Motor neuron (in vitro differentiated cells): ENCODE measurements at regions not wholly inside any gene's neighbourhood (a gene's known extent, or its start where the extent isn't known, plus 50 kb on each side); places are given as distances from the start of the nearest gene placed in this dataset.

Experiments used
- ATAC-seq, 8 experiments: fragments of 200-7000 bp; cut with Tn5 transposase; replicated peaks in 6 of 8; 2 replicates each; pipeline ENCODE4 v1.8.0; 2021; ENCODE audit warnings: mild to moderate bottlenecking in 8 of 8, moderate library complexity in 8 of 8
- H3K27ac ChIP-seq, 2 donors: fragments of 250-450 bp; sonication (Bioruptor Pico); 2 replicates each; pipeline ENCODE4 v1.9.0; 2021; ENCODE audit warnings: antibody characterized with exemption in 2 of 2, mild to moderate bottlenecking in 2 of 2, moderate library complexity in 1 of 2
- H3K4me1 ChIP-seq, 2 donors: fragments of 250-450 bp; sonication (Bioruptor Pico); replicated peaks in 1 of 2; 2 replicates each; pipeline ENCODE4 v1.6.1; 2021; ENCODE audit warnings: antibody characterized with exemption in 2 of 2, mild to moderate bottlenecking in 2 of 2, moderate library complexity in 1 of 2
- H3K4me3 ChIP-seq, 5 donors: fragments of 250-450 bp; sonication (Bioruptor Pico); 2 replicates each; pipeline ENCODE4 v1.9.0; 2021; ENCODE audit warnings: antibody characterized with exemption in 5 of 5, mild to moderate bottlenecking in 5 of 5, moderate library complexity in 4 of 5
- WGBS, 10 experiments: fragments of 450-650 bp; shearing (Covaris generic); methylation state at CpG; one replicate each; pipeline ENCODE4 v1.0.0; 2022; 5-methylcytosine and 5-hydroxymethylcytosine counted together
- in situ Hi-C, 9 experiments: fragments of 400-800 bp; cut with MboI; loops; one replicate each; pipeline ENCODE4 v1.15.0; 2021; ENCODE audit warnings: low sequenced_read_pairs in 9 of 9, low pct_unique_long_range_greater_than_20kb in 2 of 9; ENCODE audit not compliant: unreplicated experiment in 9 of 9

- 7 to 100% (median 58%) methylated on average over 1 to 4 of the region's 4 CpGs for WGBS, 10 experiments
- no peaks in the 10 kb centered on the region for H3K4me1 ChIP-seq
- no peak overlapping the region for H3K27ac ChIP-seq
- in situ Hi-C loops, result loop anchor here in 1 of 9 experiments (25.0 kb wide), 1 partner anchor 356 kb away; no protein-coding TSS in a partner anchor
- ATAC-seq, result no peak
- no peak overlapping the region for H3K4me3 ChIP-seq
Measured at GRCh38 chr12:47393403-47393790, 312.4 kb downstream of the RPAP3 start.

GRCh38 chr12:47391566-47391965 lies 311.8 kb upstream of the AMIGO2 start:
- in situ Hi-C loops, result loop anchor here in 1 of 9 experiments (25.0 kb wide), 1 partner anchor 354 kb away; no protein-coding TSS in a partner anchor
- WGBS, 10 experiments, result 40 to 90% (median 87%) methylated on average over 2 to 5 of the region's 7 CpGs; no CpG with 5 or more reads in 7 of the 10 experiments
- ATAC-seq, result no peak
- Histone ChIP-seq H3K4me3 (no peak overlapping the region), H3K4me1 (no peaks in the 10 kb centered on the region), H3K27ac (no peak overlapping the region)

DNA sequence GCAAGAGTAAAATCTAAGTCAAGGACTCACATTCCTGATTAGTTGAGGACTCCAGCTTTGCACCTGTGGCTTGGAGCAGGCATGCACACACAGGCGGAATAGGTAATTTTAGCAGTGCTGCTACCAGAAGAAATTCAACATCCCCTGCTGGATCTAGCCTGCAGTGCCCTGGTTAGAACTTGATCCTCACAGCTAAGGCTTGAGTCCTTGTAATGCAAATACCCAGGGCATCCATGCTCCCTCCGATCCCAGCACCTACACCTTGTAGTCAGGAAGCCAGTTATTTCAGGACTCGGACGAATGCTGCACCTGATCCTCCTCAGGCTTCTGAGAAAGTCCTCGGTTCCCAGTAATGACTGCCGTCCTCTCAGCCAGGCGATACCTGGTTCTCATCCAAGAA lies 309.0 kb upstream of the AMIGO2 start:
- Histone ChIP-seq H3K4me3 (no peak overlapping the region), H3K27ac (no peak overlapping the region), H3K4me1 (peaks cover 0 to 10% of the 10 kb centered on the region in 2 donors)
- no peak for ATAC-seq
- in situ Hi-C loops, result loop anchor here in 1 of 9 experiments (25.0 kb wide), 1 partner anchor 351 kb away; no protein-coding TSS in a partner anchor
- WGBS, 10 experiments, result 38 to 100% (median 82%) methylated on average over 1 to 7 of the region's 7 CpGs; no CpG with 5 or more reads in 4 of the 10 experiments

DNA sequence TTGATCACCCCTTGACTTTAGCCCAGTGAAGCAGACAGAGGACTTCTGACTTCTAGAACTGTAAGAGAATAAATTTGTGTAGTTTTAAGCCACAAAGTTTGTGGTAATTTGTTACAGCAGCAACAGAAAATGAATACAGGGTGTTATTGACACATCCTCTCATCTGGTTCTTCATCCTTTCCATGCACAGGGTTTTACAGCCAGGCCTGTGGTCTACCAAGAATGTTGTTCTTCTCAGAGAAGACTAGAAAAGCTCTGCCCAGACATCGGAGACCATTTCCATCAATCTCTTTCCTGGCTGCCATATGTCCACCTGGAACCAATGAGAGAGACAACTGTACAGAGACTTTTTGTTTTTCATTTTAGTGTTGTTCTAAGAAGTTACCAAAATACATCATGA lies 308.2 kb upstream of the AMIGO2 start:
- H3K4me3 ChIP-seq, result no peak overlapping the region
- ATAC-seq, result no peak
- H3K27ac ChIP-seq, result no peak overlapping the region
- in situ Hi-C loops, result loop anchor here in 1 of 9 experiments (25.0 kb wide), 1 partner anchor 351 kb away; no protein-coding TSS in a partner anchor
- 0 to 100% (median 18%) methylated on average over 1 of the region's 1 CpG; no CpG with 5 or more reads in 4 of the 10 experiments for WGBS, 10 experiments
- H3K4me1 ChIP-seq, result peaks cover 0 to 10% of the 10 kb centered on the region in 2 donors

- H3K4me1 ChIP-seq, result peaks cover 0 to 10% of the 10 kb centered on the region in 2 donors
- peak in 3 of 8 experiments; percentile 14 to 53 (median 23) for ATAC-seq
Measured at GRCh38 chr12:47385653-47386052, 305.9 kb upstream of the AMIGO2 start.

DNA sequence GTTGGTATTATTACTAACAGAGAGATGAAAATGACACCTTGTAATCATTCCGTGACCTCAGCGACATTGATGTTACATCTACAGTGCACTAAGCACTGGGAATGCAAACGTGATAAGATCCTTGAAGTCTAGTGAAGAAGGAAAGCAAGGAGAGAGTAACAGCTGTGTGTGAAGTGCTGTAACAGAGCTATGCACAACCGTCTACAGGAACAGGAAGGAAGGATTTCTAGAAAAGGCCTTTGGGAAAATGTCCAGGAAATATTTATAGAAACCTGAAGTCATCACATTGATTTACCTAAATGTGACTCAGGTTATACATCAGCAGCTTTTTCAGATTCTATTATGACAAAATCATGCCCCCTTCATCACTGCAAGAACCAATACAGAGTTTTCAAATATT lies 304.2 kb upstream of the AMIGO2 start:
- peak in 7 of 8 experiments; percentile 13 to 57 (median 26) for ATAC-seq
- in situ Hi-C loops, result loop anchor here in 1 of 9 experiments (25.0 kb wide), 1 partner anchor 347 kb away; no protein-coding TSS in a partner anchor
- Histone ChIP-seq H3K4me3 (no peak overlapping the region), H3K27ac (no peak overlapping the region), H3K4me1 (peaks cover 0 to 10% of the 10 kb centered on the region in 2 donors)
- WGBS, 10 experiments, result 0 to 96% (median 71%) methylated on average over 1 to 4 of the region's 4 CpGs; no CpG with 5 or more reads in 1 of the 10 experiments

More at GRCh38 chr12:47385653-47386052, 305.9 kb upstream of the AMIGO2 start:
- in situ Hi-C loops, result loop anchor here in 1 of 9 experiments (25.0 kb wide), 1 partner anchor 348 kb away; no protein-coding TSS in a partner anchor
- 37 to 93% (median 65%) methylated on average over 1 to 4 of the region's 5 CpGs; no CpG with 5 or more reads in 3 of the 10 experiments for WGBS, 10 experiments
- Histone ChIP-seq H3K27ac (no peak overlapping the region), H3K4me3 (no peak overlapping the region)

DNA sequence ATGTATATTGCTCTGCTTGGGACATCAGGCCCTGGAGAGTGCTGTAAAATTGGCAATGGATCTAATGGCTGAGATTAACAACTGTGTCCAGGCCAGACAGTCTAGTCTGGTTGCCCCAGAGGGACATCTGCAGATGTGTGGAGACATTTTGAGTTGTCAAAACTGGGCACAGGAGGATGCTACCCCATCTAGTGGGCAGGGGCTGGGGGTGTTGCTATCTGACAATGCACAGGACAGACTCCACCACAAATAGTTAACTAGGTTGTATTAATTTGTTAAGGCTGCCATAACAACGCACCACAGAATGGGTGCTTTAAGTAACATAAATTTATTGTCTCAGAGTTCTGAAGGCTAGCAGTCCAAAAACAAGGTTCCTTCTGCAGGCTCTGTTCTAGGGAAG lies 302.5 kb upstream of the AMIGO2 start:
- peaks cover 0 to 10% of the 10 kb centered on the region in 2 donors for H3K4me1 ChIP-seq
- in situ Hi-C loops, result loop anchor here in 1 of 9 experiments (25.0 kb wide), 1 partner anchor 345 kb away; no protein-coding TSS in a partner anchor
- no peak overlapping the region for H3K27ac ChIP-seq
- ATAC-seq, result no peak
- no peak overlapping the region for H3K4me3 ChIP-seq
- 83 to 100% (median 100%) methylated on average over 1 of the region's 1 CpG; no CpG with 5 or more reads in 6 of the 10 experiments for WGBS, 10 experiments

DNA sequence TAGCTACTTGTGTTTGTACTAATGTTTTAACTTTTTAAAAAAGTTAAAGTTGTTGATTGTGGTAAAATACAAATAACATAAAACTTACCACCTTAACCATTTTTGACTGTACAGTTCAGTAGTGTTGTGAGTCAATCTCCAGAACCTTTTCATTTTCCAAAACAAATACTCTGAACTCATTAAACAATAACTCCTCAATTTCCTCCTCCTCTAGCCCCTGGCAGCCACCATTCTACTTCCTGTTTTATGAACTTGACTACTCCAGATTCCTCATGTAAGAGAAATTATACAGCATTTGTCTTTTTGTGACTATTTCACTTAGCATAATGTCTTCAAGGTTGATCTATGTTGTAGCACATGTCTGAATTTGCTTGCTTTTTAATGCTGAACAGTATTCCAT lies 299.1 kb upstream of the AMIGO2 start:
- H3K27ac ChIP-seq, result no peak overlapping the region

GRCh38 chr12:47378222-47378582 lies 298.4 kb upstream of the AMIGO2 start:
- no peaks in the 10 kb centered on the region for H3K4me1 ChIP-seq
- no peak overlapping the region for H3K4me3 ChIP-seq
- WGBS, 10 experiments, result 57 to 100% (median 93%) methylated on average over 2 to 3 of the region's 3 CpGs; no CpG with 5 or more reads in 5 of the 10 experiments
- H3K27ac ChIP-seq, result no peak overlapping the region
- in situ Hi-C loops, result loop anchor here in 1 of 9 experiments (25.0 kb wide), 1 partner anchor 341 kb away; no protein-coding TSS in a partner anchor
- ATAC-seq, result no peak

More for the DNA sequence above, 299.1 kb upstream of the AMIGO2 start:
- H3K4me3 ChIP-seq, result no peak overlapping the region
- no peak for ATAC-seq
- in situ Hi-C loops, result loop anchor here in 1 of 9 experiments (25.0 kb wide), 1 partner anchor 342 kb away; no protein-coding TSS in a partner anchor
- no peaks in the 10 kb centered on the region for H3K4me1 ChIP-seq

DNA sequence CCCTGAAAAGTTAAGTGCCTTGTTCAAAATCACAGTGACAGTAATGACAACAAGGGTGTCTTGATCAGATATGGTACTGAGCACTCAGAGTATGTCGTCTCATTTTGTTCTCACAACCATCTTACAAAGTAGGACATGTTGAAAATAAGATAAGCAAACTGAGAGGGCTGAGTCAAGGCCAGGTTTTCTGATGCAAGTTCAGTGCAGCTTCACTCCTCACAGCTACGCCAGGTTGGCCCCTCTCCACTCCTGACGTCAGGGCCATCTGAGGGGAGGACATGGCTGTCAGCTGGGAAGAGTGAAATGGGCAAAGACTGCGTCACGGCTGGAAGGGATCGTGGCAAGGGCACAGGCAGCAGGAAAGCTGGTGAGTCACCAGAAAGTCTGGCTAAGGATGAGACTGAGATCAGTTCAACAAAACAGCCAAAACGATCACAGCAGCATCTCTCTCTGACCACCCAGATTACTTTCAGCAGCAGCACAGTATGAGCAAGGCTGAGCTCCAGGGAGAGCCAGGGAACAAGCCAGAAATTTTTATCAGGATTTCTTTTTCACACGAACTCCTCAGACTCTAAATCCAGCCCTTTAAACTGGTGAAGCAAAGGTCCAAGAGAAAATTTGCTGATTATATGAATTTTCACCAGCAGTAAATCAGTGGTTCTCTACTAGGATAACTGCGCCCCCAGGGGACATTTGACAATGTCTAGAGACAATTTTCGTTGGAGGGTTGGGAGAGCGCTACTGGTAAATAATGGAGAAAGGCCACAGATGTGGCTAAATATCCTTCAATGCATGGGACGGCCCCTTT lies 297.9 kb upstream of the AMIGO2 start:
- Histone ChIP-seq H3K4me1 (no peaks in the 10 kb centered on the region), H3K27ac (no peak overlapping the region), H3K4me3 (no peak overlapping the region)
- ATAC-seq, result peak in 6 of 8 experiments; percentile 76 to 99 (median 92)
- in situ Hi-C loops, result loop anchor here in 1 of 9 experiments (25.0 kb wide), 1 partner anchor 340 kb away; no protein-coding TSS in a partner anchor
- 20 to 90% (median 68%) methylated on average over 1 to 11 of the region's 12 CpGs for WGBS, 10 experiments

DNA sequence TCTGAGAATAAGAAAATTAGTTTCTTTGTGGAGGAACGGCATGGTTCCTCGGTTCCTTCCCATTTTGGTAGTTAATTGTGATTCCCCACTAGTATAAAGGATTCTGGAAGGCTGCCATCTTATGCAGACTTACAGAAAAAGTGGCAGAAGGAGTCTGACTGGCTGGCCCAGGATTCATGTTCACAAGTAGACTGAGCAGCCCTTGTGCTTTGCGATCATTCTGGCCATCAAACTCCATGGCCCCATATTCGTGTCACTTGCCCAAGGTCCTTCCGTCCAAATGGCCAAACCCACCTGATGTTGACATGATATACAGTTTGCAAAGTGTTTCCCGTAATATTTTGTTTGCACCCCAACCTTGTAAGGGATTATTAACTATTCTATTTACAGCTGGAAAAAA lies 297.2 kb upstream of the AMIGO2 start:
- in situ Hi-C loops, result loop anchor here in 1 of 9 experiments (25.0 kb wide), 1 partner anchor 340 kb away; no protein-coding TSS in a partner anchor
- no peak for ATAC-seq
- no peak overlapping the region for H3K27ac ChIP-seq
- H3K4me3 ChIP-seq, result no peak overlapping the region
- H3K4me1 ChIP-seq, result no peaks in the 10 kb centered on the region
- 56 to 94% (median 83%) methylated on average over 1 to 6 of the region's 6 CpGs; no CpG with 5 or more reads in 1 of the 10 experiments for WGBS, 10 experiments

GRCh38 chr12:47373554-47374150 lies 293.9 kb upstream of the AMIGO2 start:
- no peak overlapping the region for H3K27ac ChIP-seq
- WGBS, 10 experiments, result 38 to 100% (median 64%) methylated on average over 1 of the region's 1 CpG; no CpG with 5 or more reads in 4 of the 10 experiments
- H3K4me3 ChIP-seq, result no peak overlapping the region
- in situ Hi-C loops, result no loop called here
- ATAC-seq, result no peak
- H3K4me1 ChIP-seq, result no peaks in the 10 kb centered on the region

GRCh38 chr12:47370421-47370820 lies 290.7 kb upstream of the AMIGO2 start:
- in situ Hi-C loops, result no loop called here
- no peak for ATAC-seq
- H3K4me3 ChIP-seq, result no peak overlapping the region
- no peak overlapping the region for H3K27ac ChIP-seq
- no peaks in the 10 kb centered on the region for H3K4me1 ChIP-seq
- WGBS, 10 experiments, result 20 to 73% (median 48%) methylated on average over 1 to 4 of the region's 4 CpGs; no CpG with 5 or more reads in 1 of the 10 experiments
